ENCODE measurements at regions not wholly inside any gene's neighbourhood (a gene's known extent, or its start where the extent isn't known, plus 50 kb on each side); places are given as distances from the start of the nearest gene placed in this dataset.

GRCh38 chr1:43069461-43070050 lies 102.5 kb downstream of the EBNA1BP2 start:
- TF ChIP-seq POLR2A (IDR thresholded peaks at IDR 0.05; ENCODE audit: extremely low read depth, insufficient read length) (no peak), CTCF (IDR thresholded peaks at IDR 0.05; ENCODE audit: low read depth, low read length) (no peak), MYC (IDR thresholded peaks at IDR 0.05; ENCODE audit: low read depth, low read length) (no peak)

Measured in NB4 (cell line).